Esophagus squamous epithelium (tissue), 5 donors: ENCODE measurements at regions not wholly inside any gene's neighbourhood (a gene's known extent, or its start where the extent isn't known, plus 50 kb on each side); places are given as distances from the start of the nearest gene placed in this dataset.
"Not testable (repeated sequence)": the region's sequence is repeated elsewhere in the genome, so short reads cannot be mapped to it uniquely, and the experiment has no call there.

Experiments
- DNase-seq: peaks from one replicate; lab custom pipeline; 2025; lab: John Stamatoyannopoulos, UW
- H3K27ac ChIP-seq, 4 donors: fragments of 200-600 bp; sonication (generic); one replicate each; pipeline ENCODE4 v1.5.1; 2016 to 2019; ENCODE audit warnings: mild to moderate bottlenecking in 1 of 4
- H3K27me3 ChIP-seq, 4 donors: fragments of 200-600 bp; sonication (generic); 1 replicate in 3 of 4; 2 replicates in 1 of 4; pipeline versions ENCODE4 v1.5.1 to v1.6.0; 2017 to 2021; ENCODE audit warnings: antibody characterized with exemption in 1 of 4
- H3K36me3 ChIP-seq, 3 donors: fragments of 200-600 bp; sonication (generic); one replicate each; pipeline ENCODE4 v1.5.1; 2016 to 2019
- H3K4me1 ChIP-seq, 3 donors: fragments of 200-600 bp; sonication (generic); one replicate each; pipeline ENCODE4 v1.5.1; 2017 to 2019
- H3K4me3 ChIP-seq, 4 donors: fragments of 200-600 bp; sonication (generic); 1 replicate in 3 of 4; 2 replicates in 1 of 4; pipeline ENCODE4 v1.5.1; 2016 to 2019; ENCODE audit warnings: mild to moderate bottlenecking in 2 of 4, moderate library complexity in 1 of 4
- H3K9me3 ChIP-seq, 3 donors: fragments of 200-600 bp; sonication (generic); one replicate each; pipeline ENCODE4 v1.5.1; 2016 to 2019
- WGBS, 2 donors: methylation state at CpG; one replicate each; pipeline ENCODE4 v1.1.5; 2018; 5-methylcytosine and 5-hydroxymethylcytosine counted together
- intact Hi-C: fragments of 100-400 bp; cut with DNase I; formaldehyde crosslinking; loops from one replicate; pipeline ENCODE4 v1.15.0; 2022
- small RNA-seq, 4 donors: library from RNA; depleted of rRNA; stranded (forward); fragments of <200 nt; gene quantifications; one replicate each; pipeline ENCODE3, GENCODE V24; 2016
- donor health status: DM: yes; HTN: yes; CAD: no.

DNA sequence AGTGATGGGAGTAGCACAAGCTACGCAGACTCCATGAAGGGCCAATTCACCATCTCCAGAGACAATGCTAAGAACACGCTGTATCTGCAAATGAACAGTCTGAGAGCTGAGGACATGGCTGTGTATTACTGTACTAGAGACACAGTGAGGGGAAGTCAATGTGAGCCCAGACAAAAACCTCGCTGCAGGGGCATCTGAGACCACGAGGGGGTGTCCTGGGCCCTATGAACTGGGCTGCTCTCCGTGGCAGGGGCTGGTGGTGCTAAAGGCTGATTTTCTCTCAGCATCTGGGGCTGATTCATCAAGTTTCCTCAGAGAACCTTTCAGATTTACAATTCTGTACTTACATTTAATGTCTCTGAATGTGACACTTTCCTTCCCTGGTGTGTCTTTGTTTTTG is 368.1 kb downstream of the TP53TG3F start:
- H3K4me3 ChIP-seq, intact Hi-C loops, H3K27me3 ChIP-seq, H3K27ac ChIP-seq, DNase-seq, H3K36me3 ChIP-seq, H3K9me3 ChIP-seq, H3K4me1 ChIP-seq: not testable (repeated sequence)
- WGBS, 2 donors: no CpG with 5 or more reads among the region's 5 CpGs

DNA sequence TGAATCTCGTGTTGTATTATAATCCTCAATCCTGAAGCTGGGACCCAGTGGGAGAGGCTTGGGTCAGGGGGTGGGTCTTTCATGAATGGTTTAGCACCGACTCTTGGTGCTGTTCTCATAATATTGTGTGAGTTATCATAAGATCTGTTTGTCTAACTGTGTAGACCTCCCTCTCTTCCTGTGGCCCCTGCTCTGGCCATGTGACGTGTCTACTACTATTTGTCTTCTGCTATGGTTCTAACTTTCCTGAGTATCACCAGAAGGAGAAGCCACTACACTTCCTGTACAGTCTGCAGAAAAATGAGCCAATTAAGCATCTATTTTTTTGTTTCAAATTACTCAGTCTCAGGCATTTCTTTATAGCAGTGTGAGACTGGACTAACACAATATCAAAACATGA is 379.7 kb downstream of the TP53TG3F start:
- H3K9me3 ChIP-seq, intact Hi-C loops, H3K4me3 ChIP-seq, DNase-seq, H3K27me3 ChIP-seq, H3K27ac ChIP-seq, H3K4me1 ChIP-seq, H3K36me3 ChIP-seq: not testable (repeated sequence)
- WGBS, 2 donors: no CpG with 5 or more reads among the region's 3 CpGs

DNA sequence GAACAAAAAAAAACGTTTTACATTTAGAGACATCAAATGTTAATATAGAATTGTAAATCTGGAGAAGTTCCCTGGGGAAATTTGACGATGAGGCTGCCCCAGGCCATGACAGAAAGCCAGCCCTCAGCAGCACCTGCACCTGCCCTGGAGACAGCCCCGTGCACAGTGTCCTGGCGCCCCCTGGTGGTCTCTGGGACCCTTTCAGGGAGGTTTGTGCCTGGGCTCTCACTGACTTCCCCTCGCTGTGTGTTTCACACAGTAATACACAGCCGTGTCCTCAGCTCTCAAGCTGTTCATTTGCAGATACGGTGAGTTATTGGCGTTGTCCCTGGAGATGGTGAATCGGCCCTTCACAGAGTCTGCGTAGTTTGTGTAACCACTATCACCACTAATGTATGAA is 385.1 kb downstream of the TP53TG3F start:
- H3K36me3 ChIP-seq, H3K4me3 ChIP-seq, intact Hi-C loops, H3K9me3 ChIP-seq, DNase-seq, H3K27ac ChIP-seq, H3K27me3 ChIP-seq, H3K4me1 ChIP-seq: not testable (repeated sequence)
- WGBS, 2 donors: no CpG with 5 or more reads among the region's 10 CpGs

Small RNAs in the stretch of these regions (small RNA-seq; reads per million reads assigned to genes)
- gene AC136428.2: 0 reads per million in 4 donors
- 0 reads per million in 4 donors for gene ENPP7P13
